Ovary (tissue), 3 donors: ENCODE measurements at regions not wholly inside any gene's neighbourhood (a gene's known extent, or its start where the extent isn't known, plus 50 kb on each side); places are given as distances from the start of the nearest gene placed in this dataset.
"Not testable (repeated sequence)": the region's sequence is repeated elsewhere in the genome, so short reads cannot be mapped to it uniquely, and the experiment has no call there.

ENCODE experiments used
- CTCF ChIP-seq, 3 donors: fragments of 450-650 bp in 2 of 3; fragments of 200-600 bp in 1 of 3; IDR thresholded peaks; one replicate each; pipeline versions ENCODE4 v1.5.1 to v1.8.0; 2016 to 2022; ENCODE audit warnings: antibody characterized with exemption in 3 of 3, mild to moderate bottlenecking in 1 of 3
- POLR2A ChIP-seq: fragments of 450-650 bp; IDR thresholded peaks from one replicate; pipeline ENCODE4 v1.6.1; 2017; ENCODE audit warnings: antibody characterized with exemption, mild to moderate bottlenecking, moderate library complexity
- donor health status: DM: no; HTN: no; CAD: no.

- not testable (repeated sequence) for TF ChIP-seq CTCF (IDR thresholded peaks at IDR 0.05); POLR2A
Measured at GRCh38 chr4:4106923-4107322, 119.8 kb downstream of the OTOP1 start.
